Panc1 (cell line): ENCODE measurements at regions not wholly inside any gene's neighbourhood (a gene's known extent, or its start where the extent isn't known, plus 50 kb on each side); places are given as distances from the start of the nearest gene placed in this dataset.

ENCODE experiments used
- ATAC-seq: fragments of 200-7000 bp; cut with Tn5 transposase; 2 replicates; pipeline ENCODE4 v1.9.1; 2020; ENCODE audit warnings: mild to moderate bottlenecking, moderate library complexity
- BruUV-seq: library from RNA; stranded (reverse); fragments of 400-500 nt; replicated peaks from 2 replicates; lab custom pipeline; 2021; lab: Mats Ljungman, UMichigan
- CTCF ChIA-PET: fragments of 300-600 bp; sonication (Branson Sonifier 250); formaldehyde crosslinking; loops from one replicate; lab custom pipeline; 2022; ENCODE audit warnings: antibody characterized with exemption; lab: Charles Lee
- POLR2A ChIA-PET: fragments of 300-600 bp; sonication (Branson Sonifier 250); formaldehyde crosslinking; loops from one replicate; lab custom pipeline; 2022; ENCODE audit warnings: antibody characterized with exemption; lab: Charles Lee
- DNase-seq: peaks from one replicate; pipeline ENCODE4 v3.0.0-alpha.2; 2010; ENCODE audit warnings: low read depth, low spot score
- H3K27ac ChIP-seq: 2 replicates; pipeline ENCODE4 v1.5.1; 2011; ENCODE audit warnings: mild to moderate bottlenecking, low read length, inconsistent platforms
- H3K27me3 ChIP-seq: fragments of 200-500 bp; sonication (Bioruptor generic); 2 replicates; pipeline ENCODE4 v1.6.0; 2014; ENCODE audit warnings: low read length, inconsistent platforms; ENCODE audit not compliant: control insufficient read depth, insufficient read depth
- H3K36me3 ChIP-seq: fragments of 200-500 bp; sonication (Bioruptor generic); 2 replicates; pipeline ENCODE4 v1.5.1; 2014; ENCODE audit warnings: inconsistent platforms, mild to moderate bottlenecking, low read length, moderate library complexity; ENCODE audit not compliant: control insufficient read depth, insufficient read depth
- H3K4me1 ChIP-seq: 2 replicates; pipeline ENCODE4 v1.5.1; 2011; ENCODE audit warnings: inconsistent platforms, mild to moderate bottlenecking, low read length, moderate library complexity; ENCODE audit not compliant: control insufficient read depth, insufficient read depth
- H3K4me3 ChIP-seq, 2 experiments: 2 replicates each; pipeline ENCODE4 v1.5.1; 2011 to 2012; ENCODE audit warnings: low read depth in 2 of 2, low read length in 2 of 2, mild to moderate bottlenecking in 2 of 2, inconsistent platforms in 1 of 2, moderate library complexity in 1 of 2
- H3K9me3 ChIP-seq: fragments of 200-500 bp; sonication (Bioruptor generic); 2 replicates; pipeline ENCODE4 v1.5.1; 2014; ENCODE audit warnings: low read depth, mild to moderate bottlenecking, inconsistent platforms, low read length, moderate library complexity; ENCODE audit not compliant: control insufficient read depth, insufficient read depth
- CTCF ChIP-seq: fragments of 450-650 bp; IDR thresholded peaks from 2 replicates; pipeline ENCODE4 v1.5.1; 2017; ENCODE audit warnings: mild to moderate bottlenecking
- POLR2AphosphoS5 ChIP-seq: IDR thresholded peaks from 2 replicates; pipeline ENCODE4 v1.6.1; 2012; ENCODE audit warnings: mild to moderate bottlenecking, low read depth, low read length, moderate library complexity
- REST ChIP-seq, 2 experiments: IDR thresholded peaks; 2 replicates each; pipeline ENCODE4 v1.6.1; 2011 to 2012; ENCODE audit warnings: low read depth in 2 of 2, control low read depth in 1 of 2, low read length in 1 of 2, mild to moderate bottlenecking in 1 of 2, moderate library complexity in 1 of 2; ENCODE audit not compliant: insufficient read depth in 1 of 2
- SIN3A ChIP-seq: IDR thresholded peaks from 2 replicates; pipeline ENCODE4 v1.6.1; 2012; ENCODE audit warnings: low read depth, mild to moderate bottlenecking, low read length, moderate library complexity, borderline replicate concordance; ENCODE audit not compliant: insufficient read depth
- TCF7L2 ChIP-seq: IDR thresholded peaks from 2 replicates; pipeline ENCODE4 v1.6.1; 2011; ENCODE audit warnings: mild to moderate bottlenecking, low read depth, low read length, inconsistent platforms
- in situ Hi-C: cut with HindIII; loops from 2 replicates; pipeline ENCODE4 v1.10.0; 2016; ENCODE audit warnings: low sequenced_read_pairs, low pct_unique_long_range_greater_than_20kb
- intact Hi-C: fragments of 100-400 bp; cut with micrococcal nuclease; formaldehyde crosslinking; loops from one replicate; pipeline ENCODE4 v1.10.0; 2022; ENCODE audit not compliant: unreplicated experiment

- Histone ChIP-seq H3K36me3 (no peaks in the 10 kb centered on the region), H3K27ac (no peak overlapping the region), H3K4me3 (no peak overlapping the region), H3K27me3 (no peaks in the 10 kb centered on the region), H3K9me3 (no peaks in the 10 kb centered on the region), H3K4me1 (no peaks in the 10 kb centered on the region)
- in situ Hi-C loops, result no loop called here
- ATAC-seq, result no peak
- no TSS peak for BruUV-seq
- ChIA-PET CTCF (no interaction called here), POLR2A (no interaction called here)
- DNase-seq, result no peak
- TF ChIP-seq TCF7L2, result no peak
- TF ChIP-seq REST (IDR thresholded peaks at IDR 0.05; ENCODE audit: insufficient read depth in 1 of 2, low read depth in 2 of 2, low read length in 1 of 2), result no peak
- no peak for TF ChIP-seq SIN3A
- TF ChIP-seq CTCF, result no peak
- intact Hi-C loops, result no loop called here
Observed at GRCh38 chr10:53573498-53573897, 800.9 kb upstream of the MBL2 start.

GRCh38 chr10:53572799-53573198 lies 800.2 kb upstream of the MBL2 start:
- DNase-seq, result no peak
- Histone ChIP-seq H3K4me3 (no peak overlapping the region), H3K36me3 (no peaks in the 10 kb centered on the region), H3K9me3 (no peaks in the 10 kb centered on the region), H3K4me1 (no peaks in the 10 kb centered on the region), H3K27me3 (no peaks in the 10 kb centered on the region), H3K27ac (no peak overlapping the region)
- in situ Hi-C loops (no loop called here), intact Hi-C loops (no loop called here)
- ChIA-PET CTCF (no interaction called here), POLR2A (no interaction called here)
- no peak for ATAC-seq
- TF ChIP-seq CTCF (no peak), REST (IDR thresholded peaks at IDR 0.05; ENCODE audit: insufficient read depth in 1 of 2, low read depth in 2 of 2, low read length in 1 of 2) (no peak), POLR2AphosphoS5 (no peak), SIN3A (no peak), TCF7L2 (no peak)
- no TSS peak for BruUV-seq
